GM23338 (cell line): ENCODE measurements at regions not wholly inside any gene's neighbourhood (a gene's known extent, or its start where the extent isn't known, plus 50 kb on each side); places are given as distances from the start of the nearest gene placed in this dataset.

Experiments
- EZH2 ChIP-seq: fragments of 200-600 bp; sonication (generic); IDR thresholded peaks from one replicate; pipeline ENCODE4 v1.8.0; 2017; ENCODE audit warnings: antibody characterized with exemption, mild to moderate bottlenecking, low read depth; ENCODE audit not compliant: unreplicated experiment
- EZH2phosphoT487 ChIP-seq: fragments of 200-600 bp; sonication (generic); IDR thresholded peaks from one replicate; pipeline ENCODE4 v1.8.1; 2018; ENCODE audit warnings: antibody characterized with exemption; ENCODE audit not compliant: unreplicated experiment
- NANOG ChIP-seq: IDR thresholded peaks from 2 replicates; pipeline ENCODE4 v1.6.1; 2016; ENCODE audit warnings: antibody characterized with exemption, borderline replicate concordance
- ZNF331 ChIP-seq: fragments of 250-450 bp; sonication (Bioruptor Pico); IDR thresholded peaks from 2 replicates; pipeline ENCODE4 v1.5.0; 2020; ENCODE audit warnings: low read depth, mild to moderate bottlenecking, moderate library complexity
- TF ChIP-seq, protein P1 (sequence below), 2 experiments: fragments of 200-600 bp in 1 of 2; sonication (generic) in 1 of 2; conservative IDR thresholded peaks; 2 replicates each; pipeline versions ENCODE4 v1.5.1 to v1.6.1; 2016 to 2017; ENCODE audit warnings: antibody characterized with exemption in 2 of 2, low read depth in 2 of 2, mild to moderate bottlenecking in 2 of 2, moderate library complexity in 1 of 2
- TF ChIP-seq, protein P2 (sequence below): IDR thresholded peaks from one replicate; pipeline ENCODE4 v1.6.1; 2018; ENCODE audit warnings: antibody characterized with exemption; ENCODE audit not compliant: unreplicated experiment

DNA sequence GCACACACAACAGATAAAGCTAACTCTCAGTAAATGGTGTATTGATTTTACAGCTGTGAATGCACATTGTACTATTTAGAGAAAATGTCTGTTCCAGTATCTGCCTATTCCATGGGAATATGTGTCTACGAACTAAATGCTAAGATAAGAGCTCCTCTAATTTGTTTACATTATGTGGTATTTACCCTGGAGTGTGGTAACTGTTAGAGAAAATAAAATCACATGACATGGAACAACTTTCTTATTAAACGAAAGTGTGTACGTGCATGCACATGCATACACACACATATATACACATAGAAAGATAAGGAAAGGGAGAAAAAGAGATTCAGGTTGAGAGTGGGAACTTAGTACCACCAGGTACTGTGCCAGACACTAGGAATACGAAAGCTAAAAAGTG lies 1151.7 kb upstream of the TENM4 start:
- TF ChIP-seq NANOG (no peak), EZH2phosphoT487 (no peak), EZH2 (no peak), ZNF331 (CRISPR knock-in tag) (no peak)
- TF ChIP-seq, protein P1, sequence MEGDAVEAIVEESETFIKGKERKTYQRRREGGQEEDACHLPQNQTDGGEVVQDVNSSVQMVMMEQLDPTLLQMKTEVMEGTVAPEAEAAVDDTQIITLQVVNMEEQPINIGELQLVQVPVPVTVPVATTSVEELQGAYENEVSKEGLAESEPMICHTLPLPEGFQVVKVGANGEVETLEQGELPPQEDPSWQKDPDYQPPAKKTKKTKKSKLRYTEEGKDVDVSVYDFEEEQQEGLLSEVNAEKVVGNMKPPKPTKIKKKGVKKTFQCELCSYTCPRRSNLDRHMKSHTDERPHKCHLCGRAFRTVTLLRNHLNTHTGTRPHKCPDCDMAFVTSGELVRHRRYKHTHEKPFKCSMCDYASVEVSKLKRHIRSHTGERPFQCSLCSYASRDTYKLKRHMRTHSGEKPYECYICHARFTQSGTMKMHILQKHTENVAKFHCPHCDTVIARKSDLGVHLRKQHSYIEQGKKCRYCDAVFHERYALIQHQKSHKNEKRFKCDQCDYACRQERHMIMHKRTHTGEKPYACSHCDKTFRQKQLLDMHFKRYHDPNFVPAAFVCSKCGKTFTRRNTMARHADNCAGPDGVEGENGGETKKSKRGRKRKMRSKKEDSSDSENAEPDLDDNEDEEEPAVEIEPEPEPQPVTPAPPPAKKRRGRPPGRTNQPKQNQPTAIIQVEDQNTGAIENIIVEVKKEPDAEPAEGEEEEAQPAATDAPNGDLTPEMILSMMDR (conservative IDR thresholded peaks at IDR 0.05; ENCODE audit: low read depth in 2 of 2) = no peak
- TF ChIP-seq, protein P2, sequence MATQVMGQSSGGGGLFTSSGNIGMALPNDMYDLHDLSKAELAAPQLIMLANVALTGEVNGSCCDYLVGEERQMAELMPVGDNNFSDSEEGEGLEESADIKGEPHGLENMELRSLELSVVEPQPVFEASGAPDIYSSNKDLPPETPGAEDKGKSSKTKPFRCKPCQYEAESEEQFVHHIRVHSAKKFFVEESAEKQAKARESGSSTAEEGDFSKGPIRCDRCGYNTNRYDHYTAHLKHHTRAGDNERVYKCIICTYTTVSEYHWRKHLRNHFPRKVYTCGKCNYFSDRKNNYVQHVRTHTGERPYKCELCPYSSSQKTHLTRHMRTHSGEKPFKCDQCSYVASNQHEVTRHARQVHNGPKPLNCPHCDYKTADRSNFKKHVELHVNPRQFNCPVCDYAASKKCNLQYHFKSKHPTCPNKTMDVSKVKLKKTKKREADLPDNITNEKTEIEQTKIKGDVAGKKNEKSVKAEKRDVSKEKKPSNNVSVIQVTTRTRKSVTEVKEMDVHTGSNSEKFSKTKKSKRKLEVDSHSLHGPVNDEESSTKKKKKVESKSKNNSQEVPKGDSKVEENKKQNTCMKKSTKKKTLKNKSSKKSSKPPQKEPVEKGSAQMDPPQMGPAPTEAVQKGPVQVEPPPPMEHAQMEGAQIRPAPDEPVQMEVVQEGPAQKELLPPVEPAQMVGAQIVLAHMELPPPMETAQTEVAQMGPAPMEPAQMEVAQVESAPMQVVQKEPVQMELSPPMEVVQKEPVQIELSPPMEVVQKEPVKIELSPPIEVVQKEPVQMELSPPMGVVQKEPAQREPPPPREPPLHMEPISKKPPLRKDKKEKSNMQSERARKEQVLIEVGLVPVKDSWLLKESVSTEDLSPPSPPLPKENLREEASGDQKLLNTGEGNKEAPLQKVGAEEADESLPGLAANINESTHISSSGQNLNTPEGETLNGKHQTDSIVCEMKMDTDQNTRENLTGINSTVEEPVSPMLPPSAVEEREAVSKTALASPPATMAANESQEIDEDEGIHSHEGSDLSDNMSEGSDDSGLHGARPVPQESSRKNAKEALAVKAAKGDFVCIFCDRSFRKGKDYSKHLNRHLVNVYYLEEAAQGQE = no peak
